MCF 10A (cell line): ENCODE measurements at regions not wholly inside any gene's neighbourhood (a gene's known extent, or its start where the extent isn't known, plus 50 kb on each side); places are given as distances from the start of the nearest gene placed in this dataset.

Source experiments
- BruUV-seq: library from RNA; stranded (reverse); fragments of 400-500 nt; replicated peaks from 2 replicates; lab custom pipeline; 2021; lab: Mats Ljungman, UMichigan
- CTCF ChIA-PET: fragments of 300-600 bp; sonication (Branson Sonifier 250); formaldehyde crosslinking; extraction: SDS; loops from one replicate; lab custom pipeline; 2021; ENCODE audit warnings: antibody characterized with exemption, inconsistent platforms; lab: Yijun Ruan, JAX
- POLR2A ChIA-PET: fragments of 300-600, 350-650 bp; sonication (Branson Sonifier 250); formaldehyde crosslinking; extraction: SDS; loops from one replicate; lab custom pipeline; 2020; ENCODE audit warnings: antibody characterized with exemption, inconsistent platforms; lab: Yijun Ruan, JAX
- DNase-seq: peaks from one replicate; pipeline ENCODE4 v3.0.0-alpha.2; 2018; ENCODE audit not compliant: unreplicated experiment
- H3K27ac Mint-ChIP-seq: one replicate; pipeline ENCODE4 v1.8.0; 2022; ENCODE audit warnings: mild to moderate bottlenecking, low read depth, mixed read lengths; ENCODE audit not compliant: unreplicated experiment
- H3K27me3 Mint-ChIP-seq: one replicate; pipeline ENCODE4 v1.8.0; 2022; ENCODE audit warnings: mixed read lengths; ENCODE audit not compliant: insufficient read depth, unreplicated experiment
- H3K36me3 Mint-ChIP-seq: one replicate; pipeline ENCODE4 v1.8.0; 2022; ENCODE audit warnings: mild to moderate bottlenecking, moderate library complexity, mixed read lengths; ENCODE audit not compliant: insufficient read depth, unreplicated experiment
- H3K4me1 Mint-ChIP-seq: one replicate; pipeline ENCODE4 v1.8.0; 2022; ENCODE audit warnings: mixed read lengths; ENCODE audit not compliant: insufficient read depth, unreplicated experiment
- H3K4me3 Mint-ChIP-seq: one replicate; pipeline ENCODE4 v1.8.0; 2022; ENCODE audit warnings: mild to moderate bottlenecking, moderate library complexity, mixed read lengths; ENCODE audit not compliant: unreplicated experiment
- H3K9me3 Mint-ChIP-seq: one replicate; pipeline ENCODE4 v1.8.0; 2022; ENCODE audit warnings: mixed read lengths; ENCODE audit not compliant: unreplicated experiment
- intact Hi-C: fragments of 100-400 bp; cut with micrococcal nuclease; formaldehyde crosslinking; loops from 2 replicates; pipeline ENCODE4 v1.14.1; 2022
- TF ChIP-seq, protein P1 (sequence below): fragments of 200-600 bp; IDR thresholded peaks from one replicate; pipeline ENCODE4 v1.8.0; 2022; ENCODE audit warnings: antibody characterized with exemption, mild to moderate bottlenecking; ENCODE audit not compliant: unreplicated experiment

GRCh38 chr16:87542531-87543102 lies 49.8 kb upstream of the ZCCHC14 start:
- POLR2A ChIA-PET, result no interaction called here
- BruUV-seq, result no TSS peak
- H3K4me1 Mint-ChIP-seq, result no peaks in the 10 kb centered on the region
- H3K4me3 Mint-ChIP-seq, result no peak overlapping the region
- no peaks in the 10 kb centered on the region for H3K9me3 Mint-ChIP-seq
- no peak overlapping the region for H3K27ac Mint-ChIP-seq
- H3K36me3 Mint-ChIP-seq, result no peaks in the 10 kb centered on the region
- H3K27me3 Mint-ChIP-seq, result peaks cover 27% of the 10 kb centered on the region
- DNase-seq, result no peak
- CTCF ChIA-PET, result interaction anchor here (0.8 to 2.0 kb wide), 3 partner anchors 81 to 94 kb away, joined by 3 to 10 read pairs (median 3); no protein-coding TSS in a partner anchor
- intact Hi-C loops, result no loop called here
- TF ChIP-seq, protein P1, sequence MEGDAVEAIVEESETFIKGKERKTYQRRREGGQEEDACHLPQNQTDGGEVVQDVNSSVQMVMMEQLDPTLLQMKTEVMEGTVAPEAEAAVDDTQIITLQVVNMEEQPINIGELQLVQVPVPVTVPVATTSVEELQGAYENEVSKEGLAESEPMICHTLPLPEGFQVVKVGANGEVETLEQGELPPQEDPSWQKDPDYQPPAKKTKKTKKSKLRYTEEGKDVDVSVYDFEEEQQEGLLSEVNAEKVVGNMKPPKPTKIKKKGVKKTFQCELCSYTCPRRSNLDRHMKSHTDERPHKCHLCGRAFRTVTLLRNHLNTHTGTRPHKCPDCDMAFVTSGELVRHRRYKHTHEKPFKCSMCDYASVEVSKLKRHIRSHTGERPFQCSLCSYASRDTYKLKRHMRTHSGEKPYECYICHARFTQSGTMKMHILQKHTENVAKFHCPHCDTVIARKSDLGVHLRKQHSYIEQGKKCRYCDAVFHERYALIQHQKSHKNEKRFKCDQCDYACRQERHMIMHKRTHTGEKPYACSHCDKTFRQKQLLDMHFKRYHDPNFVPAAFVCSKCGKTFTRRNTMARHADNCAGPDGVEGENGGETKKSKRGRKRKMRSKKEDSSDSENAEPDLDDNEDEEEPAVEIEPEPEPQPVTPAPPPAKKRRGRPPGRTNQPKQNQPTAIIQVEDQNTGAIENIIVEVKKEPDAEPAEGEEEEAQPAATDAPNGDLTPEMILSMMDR, result no peak
